Non-pigmented ciliary epithelial cell (primary cell): ENCODE measurements at regions not wholly inside any gene's neighbourhood (a gene's known extent, or its start where the extent isn't known, plus 50 kb on each side); places are given as distances from the start of the nearest gene placed in this dataset.
"Not testable (repeated sequence)": the region's sequence is repeated elsewhere in the genome, so short reads cannot be mapped to it uniquely, and the experiment has no call there.

Experiments used
- DNase-seq: peaks from one replicate; pipeline ENCODE4 v3.0.0-alpha.2; 2010; ENCODE audit warnings: low read depth

- DNase-seq, result no peak
These were observed 52.2 kb upstream of the PRL start for GRCh38 chr6:22349051-22349450.

DNA sequence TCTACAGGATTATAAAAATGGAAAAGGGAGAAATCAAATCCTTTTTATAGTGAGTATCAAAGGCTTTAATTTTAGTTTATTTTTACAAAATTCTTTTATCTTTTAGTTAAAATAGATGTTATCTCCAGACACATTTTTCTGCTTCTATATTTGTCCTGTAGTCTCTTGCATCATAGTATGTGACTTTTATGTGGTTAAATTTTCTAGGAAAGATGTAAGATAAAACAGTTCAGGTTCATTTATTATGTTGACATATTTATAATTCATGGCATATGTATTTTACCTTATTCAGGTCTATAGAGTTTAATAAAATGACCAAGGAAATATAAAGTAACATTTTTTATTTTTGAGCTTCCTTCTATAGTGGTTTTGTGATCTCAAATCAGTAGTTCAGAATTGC is 52.7 kb upstream of the PRL start:
- DNase-seq, result no peak

DNA sequence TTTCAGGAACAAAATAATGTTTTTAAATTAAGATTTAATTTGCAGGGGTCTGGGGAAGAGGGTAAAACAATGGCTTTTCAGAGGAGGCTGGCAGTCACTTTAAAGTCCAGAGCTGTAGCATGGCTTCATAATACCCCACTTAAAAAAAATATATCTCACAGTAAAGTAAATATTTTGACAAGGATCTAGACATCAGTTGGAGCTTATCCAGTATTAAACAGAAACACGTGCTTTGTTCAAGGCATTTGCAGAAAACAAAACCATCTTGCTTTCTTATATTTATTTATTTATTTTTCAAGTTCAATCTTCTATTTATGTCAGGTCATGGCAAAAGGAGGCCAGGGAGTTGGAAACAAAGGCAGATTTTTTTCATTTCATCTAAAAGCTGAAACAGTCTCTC is 53.3 kb upstream of the PRL start:
- DNase-seq, result no peak

- DNase-seq, result no peak
These were observed 56.3 kb upstream of the PRL start for GRCh38 chr6:22353101-22353500.

- DNase-seq, result no peak
These were observed 59.6 kb upstream of the PRL start for GRCh38 chr6:22356362-22356940.

- DNase-seq, result no peak
These were observed 60.9 kb upstream of the PRL start for GRCh38 chr6:22357724-22358189.

- DNase-seq, result no peak
These were observed 64.7 kb upstream of the PRL start for GRCh38 chr6:22361576-22361975.

- no peak for DNase-seq
These were observed 65.5 kb upstream of the PRL start for GRCh38 chr6:22362361-22362760.

GRCh38 chr6:22363166-22363713 is 66.4 kb upstream of the PRL start:
- DNase-seq, result no peak

DNA sequence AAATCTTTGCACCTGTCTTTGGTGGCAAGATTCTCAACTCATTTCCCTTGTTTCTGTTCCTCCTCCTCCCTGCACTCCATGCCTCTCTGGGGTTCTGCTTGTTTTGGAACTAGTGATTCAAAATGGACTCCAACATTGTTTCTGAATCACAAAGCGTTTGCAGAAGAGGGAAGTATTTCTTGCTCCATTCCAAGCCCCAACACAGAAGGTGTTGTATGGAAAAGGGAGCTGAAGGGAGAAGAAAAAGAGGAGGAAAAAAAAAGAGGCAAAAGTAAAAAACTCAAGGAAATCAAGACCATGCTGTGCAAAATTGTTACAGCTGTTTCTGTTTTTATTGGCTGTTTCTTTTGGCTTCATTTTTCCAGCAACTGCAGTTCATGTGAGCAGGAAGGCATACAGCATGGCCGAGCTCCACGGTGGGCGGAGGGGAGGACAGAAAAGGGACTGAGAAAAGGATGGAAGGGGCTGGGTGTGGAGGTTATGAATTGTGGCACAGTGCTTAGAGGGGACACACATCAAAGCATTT is 66.9 kb upstream of the PRL start:
- no peak for DNase-seq

DNA sequence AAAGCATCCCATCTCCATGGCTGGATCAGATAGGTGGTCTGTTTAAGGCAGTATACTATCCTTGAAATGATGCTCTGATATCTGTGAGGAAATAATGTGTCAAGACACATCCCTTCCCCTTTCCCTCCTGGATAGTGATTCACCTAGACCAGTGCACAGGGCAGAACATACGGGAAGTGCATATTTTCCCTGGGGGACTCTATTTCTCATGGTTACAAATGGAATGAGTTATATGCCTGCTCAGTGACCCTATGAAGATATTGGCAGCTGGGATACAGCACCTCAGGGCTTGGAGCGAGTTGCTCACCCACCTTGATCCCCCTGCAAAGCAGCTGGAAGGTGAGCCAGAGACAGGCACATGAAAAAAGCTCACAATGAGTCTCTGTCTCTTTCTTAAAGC is 67.5 kb upstream of the PRL start:
- DNase-seq, result no peak

GRCh38 chr6:22366214-22366613 is 69.4 kb upstream of the PRL start:
- DNase-seq, result no peak

- no peak for DNase-seq
These were observed 70.5 kb upstream of the PRL start for GRCh38 chr6:22367346-22367745.

DNA sequence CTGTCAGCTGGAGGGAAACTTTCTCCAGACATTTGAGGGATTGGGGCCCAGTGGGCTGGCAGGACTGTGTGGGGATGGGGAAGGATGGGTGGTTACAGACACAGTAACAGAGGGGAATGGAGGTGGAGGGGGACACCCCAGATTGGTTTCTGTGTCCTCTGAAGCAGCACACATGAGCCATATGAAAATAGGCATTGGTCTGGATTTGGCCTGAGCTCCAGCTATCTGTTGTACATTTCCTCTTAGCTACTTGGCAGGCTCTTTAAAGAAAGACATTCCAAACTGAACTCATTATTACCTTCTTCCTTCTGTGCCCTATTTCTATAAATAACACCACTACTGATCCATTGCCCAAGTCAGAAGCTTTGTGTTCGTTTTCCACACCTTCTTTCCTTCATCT is 72.0 kb upstream of the PRL start:
- DNase-seq, result no peak

GRCh38 chr6:22372922-22373321 is 76.1 kb upstream of the PRL start:
- DNase-seq, result no peak

DNA sequence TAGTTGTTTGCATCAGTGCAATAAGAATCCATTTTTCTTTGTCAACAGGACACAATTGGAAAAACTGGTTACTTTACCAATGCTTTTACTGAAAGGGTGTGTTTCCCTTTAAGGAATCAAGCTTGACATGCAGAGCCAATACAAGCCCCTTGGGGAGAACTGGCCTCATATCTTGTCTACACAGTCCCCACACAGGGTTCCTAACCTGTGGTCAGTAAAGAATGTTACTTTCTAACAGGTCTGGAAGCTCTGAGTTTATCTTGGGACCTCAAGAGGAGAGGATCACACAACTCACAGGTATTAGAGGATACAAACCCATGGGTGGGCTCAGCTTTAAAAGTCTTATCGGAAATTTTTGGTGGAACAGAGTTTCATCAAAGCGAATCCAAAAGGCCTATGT is 78.1 kb upstream of the PRL start:
- DNase-seq, result not testable (repeated sequence)

- DNase-seq, result not testable (repeated sequence)
These were observed 79.5 kb upstream of the PRL start for GRCh38 chr6:22376293-22376692.

- not testable (repeated sequence) for DNase-seq
These were observed 81.7 kb upstream of the PRL start for GRCh38 chr6:22378536-22378935.

DNA sequence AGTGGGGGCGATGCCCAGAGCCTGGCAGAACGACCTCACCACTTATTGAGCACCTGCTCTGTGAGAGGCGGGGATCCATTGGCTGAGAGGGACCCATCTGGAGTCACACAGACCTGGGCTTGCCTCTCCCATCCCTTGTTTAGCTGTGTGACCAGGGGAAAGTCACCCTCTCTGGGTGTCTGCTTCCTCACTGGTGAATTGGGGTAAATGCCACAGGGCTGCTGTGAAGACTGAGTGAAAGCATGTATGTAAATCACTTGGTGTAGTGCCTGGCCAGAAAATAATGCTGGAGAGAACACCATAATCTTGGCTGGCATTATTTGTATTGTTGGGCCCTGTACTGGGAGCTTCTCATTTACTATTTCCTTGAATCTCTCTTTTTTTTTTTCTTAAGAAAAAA is 83.4 kb upstream of the PRL start:
- no peak for DNase-seq

- DNase-seq, result no peak
These were observed 85.2 kb upstream of the PRL start for GRCh38 chr6:22381845-22382544.

- DNase-seq, result no peak
These were observed 86.2 kb upstream of the PRL start for GRCh38 chr6:22383016-22383415.

- no peak for DNase-seq
These were observed 95.9 kb upstream of the PRL start for GRCh38 chr6:22392711-22393110.

DNA sequence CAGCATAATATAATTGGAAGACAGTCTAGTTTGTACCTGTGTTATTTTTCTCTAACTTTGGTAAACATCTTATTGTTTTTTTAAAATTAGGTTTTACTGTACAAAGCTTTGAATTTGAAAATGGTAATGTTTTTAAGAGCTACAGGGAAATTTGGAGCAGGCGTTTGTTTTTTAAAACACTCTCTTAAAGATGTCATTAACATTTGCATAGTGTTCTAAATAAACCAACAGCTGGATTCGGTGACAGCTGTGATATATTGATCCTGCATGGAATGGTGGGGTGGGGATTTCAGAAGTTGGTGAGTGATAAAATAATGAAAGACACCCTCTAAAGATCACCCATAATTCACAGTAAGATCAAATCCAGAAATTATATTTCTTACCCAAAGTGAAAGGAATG is 97.9 kb upstream of the PRL start:
- no peak for DNase-seq

GRCh38 chr6:22399693-22400092 is 102.9 kb upstream of the PRL start:
- DNase-seq, result no peak
